Effector memory CD4-positive, alpha-beta T cell (primary cell): ENCODE measurements at regions not wholly inside any gene's neighbourhood (a gene's known extent, or its start where the extent isn't known, plus 50 kb on each side); places are given as distances from the start of the nearest gene placed in this dataset.
A peak's percentile ranks its signal among the peaks of the same experiment; 100 is the strongest.

Experiments used
- DNase-seq, 3 donors: peaks; one replicate each; pipeline ENCODE4 v3.0.0-alpha.2; 2020
- H3K27ac ChIP-seq: 2 replicates; pipeline ENCODE4 v1.7.0; 2013; ENCODE audit warnings: mild to moderate bottlenecking, low read length, moderate library complexity; ENCODE audit not compliant: insufficient read depth, poor library complexity, severe bottlenecking
- H3K27me3 ChIP-seq: replicated peaks from 2 replicates; pipeline ENCODE4 v1.7.0; 2013; ENCODE audit warnings: mild to moderate bottlenecking, low read length; ENCODE audit not compliant: insufficient read depth, control insufficient read depth, poor library complexity, severe bottlenecking
- H3K36me3 ChIP-seq: 2 replicates; pipeline ENCODE4 v1.7.0; 2013; ENCODE audit warnings: mild to moderate bottlenecking, low read length, moderate library complexity; ENCODE audit not compliant: control insufficient read depth, insufficient read depth
- H3K4me1 ChIP-seq: 2 replicates; pipeline ENCODE4 v1.7.0; 2013; ENCODE audit warnings: low read length, mild to moderate bottlenecking; ENCODE audit not compliant: control insufficient read depth, insufficient read depth, poor library complexity, severe bottlenecking
- H3K4me3 ChIP-seq: 2 replicates; pipeline ENCODE4 v1.7.0; 2013; ENCODE audit warnings: low read length, low read depth, mild to moderate bottlenecking; ENCODE audit not compliant: insufficient read depth, poor library complexity, severe bottlenecking
- H3K9me3 ChIP-seq: 2 replicates; pipeline ENCODE4 v1.7.0; 2013; ENCODE audit warnings: mild to moderate bottlenecking, low read length, moderate library complexity; ENCODE audit not compliant: control insufficient read depth

DNA sequence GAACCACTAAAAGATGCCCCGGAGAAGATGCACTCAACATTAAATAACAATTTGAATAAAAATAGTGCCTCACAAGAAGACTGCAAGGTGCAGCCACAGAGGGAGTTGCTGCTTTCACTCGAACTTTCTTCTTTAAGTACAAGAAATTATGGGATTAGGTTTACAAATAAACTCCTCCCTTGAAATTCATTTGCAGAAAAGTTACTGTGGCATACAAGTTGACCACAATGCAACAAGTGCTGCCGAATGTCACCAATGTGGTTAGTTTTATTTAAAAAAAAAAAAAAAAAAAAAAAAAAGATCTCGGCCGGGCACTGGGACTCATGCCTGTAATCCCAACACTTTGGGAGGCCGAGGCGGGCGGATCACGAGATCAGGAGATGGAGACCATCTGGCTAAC, 76.8 kb upstream of the RAB4A start:
- H3K36me3 ChIP-seq, result no peaks in the 10 kb centered on the region
- no peak for DNase-seq
- no peak overlapping the region for H3K27ac ChIP-seq
- no peaks in the 10 kb centered on the region for H3K27me3 ChIP-seq
- H3K9me3 ChIP-seq, result no peaks in the 10 kb centered on the region
- no peak overlapping the region for H3K4me3 ChIP-seq
- H3K4me1 ChIP-seq, result peaks cover under 1% of the 10 kb centered on the region

DNA sequence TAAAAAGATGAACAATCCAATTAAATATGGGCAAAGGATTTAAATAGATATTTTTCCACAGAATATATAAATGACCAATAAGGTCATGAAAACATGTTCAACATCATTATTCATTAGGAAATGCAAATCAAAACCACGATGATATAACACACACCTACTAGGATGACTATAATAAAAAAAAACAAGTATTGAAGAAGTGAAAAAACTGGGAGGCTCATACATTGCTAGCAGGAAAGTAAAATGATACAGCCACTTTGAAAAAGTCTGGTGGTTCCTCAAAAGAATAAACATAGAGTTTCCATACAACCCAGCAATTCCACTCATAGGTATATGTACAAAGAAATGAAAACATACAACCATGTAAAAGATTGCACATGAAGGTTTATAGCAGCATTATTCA, 75.7 kb upstream of the RAB4A start:
- Histone ChIP-seq H3K27me3 (no peaks in the 10 kb centered on the region), H3K4me1 (peaks cover 6% of the 10 kb centered on the region), H3K9me3 (no peaks in the 10 kb centered on the region), H3K27ac (no peak overlapping the region), H3K36me3 (no peaks in the 10 kb centered on the region), H3K4me3 (no peak overlapping the region)
- DNase-seq, result no peak

- peaks cover 6% of the 10 kb centered on the region for H3K4me1 ChIP-seq
- H3K27me3 ChIP-seq, result no peaks in the 10 kb centered on the region
- no peaks in the 10 kb centered on the region for H3K9me3 ChIP-seq
- H3K36me3 ChIP-seq, result no peaks in the 10 kb centered on the region
- DNase-seq, result no peak
- no peak overlapping the region for H3K27ac ChIP-seq
- H3K4me3 ChIP-seq, result no peak overlapping the region
These were observed 74.3 kb upstream of the RAB4A start for GRCh38 chr1:229196404-229197264.

DNA sequence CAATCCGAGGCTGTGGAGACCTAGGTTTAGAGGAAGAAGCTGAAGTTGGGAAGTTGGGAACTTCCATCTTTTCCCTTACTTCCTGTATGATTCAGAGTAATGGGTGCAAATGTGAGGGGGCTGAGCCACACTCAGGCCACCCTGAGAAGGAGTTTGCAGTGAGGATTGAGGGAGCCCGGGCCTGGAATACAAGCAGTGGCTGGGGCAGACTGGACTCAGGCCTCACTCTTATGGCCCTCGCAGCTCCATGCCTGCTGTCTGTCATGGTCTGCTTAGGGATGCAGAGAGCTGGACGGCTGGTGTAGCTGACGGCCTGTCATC, 73.7 kb upstream of the RAB4A start:
- no peak overlapping the region for H3K27ac ChIP-seq
- no peak overlapping the region for H3K4me3 ChIP-seq
- no peak for DNase-seq
- H3K9me3 ChIP-seq, result no peaks in the 10 kb centered on the region
- H3K27me3 ChIP-seq, result no peaks in the 10 kb centered on the region
- H3K4me1 ChIP-seq, result peaks cover 6% of the 10 kb centered on the region
- no peaks in the 10 kb centered on the region for H3K36me3 ChIP-seq

DNA sequence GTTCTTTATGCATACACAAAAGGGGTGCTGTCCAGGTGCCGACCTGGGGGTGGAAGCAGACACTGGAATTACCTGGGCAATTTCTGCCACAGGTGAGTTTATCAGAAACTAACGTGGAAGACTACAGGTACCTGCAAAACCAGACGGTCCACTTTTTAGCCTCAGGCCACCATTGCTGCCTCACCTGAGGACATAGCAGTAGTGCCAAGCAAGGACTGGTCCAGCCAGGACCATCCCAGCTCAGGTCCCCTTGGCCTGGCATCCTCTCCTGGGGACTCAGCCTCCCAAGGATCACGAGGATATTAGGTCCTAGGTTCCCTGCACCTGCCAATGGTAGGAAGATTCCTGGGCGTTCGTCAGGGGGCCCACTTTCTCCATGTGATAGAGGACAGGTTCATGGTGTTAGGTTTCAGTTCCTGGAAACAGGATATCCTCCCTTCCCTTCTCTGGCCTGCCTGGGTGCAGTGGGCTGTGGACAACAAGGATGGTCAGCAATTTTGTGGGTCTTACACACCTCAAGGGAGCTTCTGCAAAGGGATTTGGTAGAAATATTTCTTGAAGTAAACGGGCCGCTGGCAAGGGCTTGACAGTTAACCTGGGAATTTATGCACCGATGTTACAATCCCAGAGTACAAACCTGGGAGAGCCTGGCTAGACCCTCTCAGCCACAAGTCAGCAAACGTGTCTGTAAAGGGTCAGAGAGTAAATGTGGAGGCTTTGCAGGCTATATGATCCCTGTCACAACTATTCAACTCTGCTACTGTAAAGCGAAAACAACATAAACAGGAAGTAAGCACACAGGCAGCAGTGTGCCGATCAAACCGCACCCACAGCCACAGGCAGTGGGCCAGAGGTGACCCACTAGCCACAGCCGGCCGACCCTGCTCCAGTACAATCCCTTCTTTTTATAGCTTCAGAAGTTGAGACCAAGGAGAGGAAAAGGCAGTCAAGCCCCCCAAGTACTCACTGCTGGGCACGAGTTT, 71.4 kb upstream of the RAB4A start:
- no peak overlapping the region for H3K27ac ChIP-seq
- no peaks in the 10 kb centered on the region for H3K9me3 ChIP-seq
- H3K4me1 ChIP-seq, result peaks cover 6% of the 10 kb centered on the region
- peak overlapping the region; percentile 4 for H3K4me3 ChIP-seq
- no peaks in the 10 kb centered on the region for H3K36me3 ChIP-seq
- no peaks in the 10 kb centered on the region for H3K27me3 ChIP-seq
- peak in 1 of 3 donors; percentile 3 for DNase-seq

- no peaks in the 10 kb centered on the region for H3K36me3 ChIP-seq
- DNase-seq, result no peak
- H3K27me3 ChIP-seq, result no peaks in the 10 kb centered on the region
- no peak overlapping the region for H3K27ac ChIP-seq
- peaks cover 6% of the 10 kb centered on the region for H3K4me1 ChIP-seq
- H3K4me3 ChIP-seq, result no peak overlapping the region
- no peaks in the 10 kb centered on the region for H3K9me3 ChIP-seq
These were observed 67.7 kb upstream of the RAB4A start for GRCh38 chr1:229203030-229203751.

- no peak overlapping the region for H3K27ac ChIP-seq
- no peak for DNase-seq
- no peak overlapping the region for H3K4me3 ChIP-seq
- H3K36me3 ChIP-seq, result no peaks in the 10 kb centered on the region
- H3K27me3 ChIP-seq, result no peaks in the 10 kb centered on the region
- H3K4me1 ChIP-seq, result peaks cover 5% of the 10 kb centered on the region
- no peaks in the 10 kb centered on the region for H3K9me3 ChIP-seq
These were observed 66.8 kb upstream of the RAB4A start for GRCh38 chr1:229203991-229204632.

DNA sequence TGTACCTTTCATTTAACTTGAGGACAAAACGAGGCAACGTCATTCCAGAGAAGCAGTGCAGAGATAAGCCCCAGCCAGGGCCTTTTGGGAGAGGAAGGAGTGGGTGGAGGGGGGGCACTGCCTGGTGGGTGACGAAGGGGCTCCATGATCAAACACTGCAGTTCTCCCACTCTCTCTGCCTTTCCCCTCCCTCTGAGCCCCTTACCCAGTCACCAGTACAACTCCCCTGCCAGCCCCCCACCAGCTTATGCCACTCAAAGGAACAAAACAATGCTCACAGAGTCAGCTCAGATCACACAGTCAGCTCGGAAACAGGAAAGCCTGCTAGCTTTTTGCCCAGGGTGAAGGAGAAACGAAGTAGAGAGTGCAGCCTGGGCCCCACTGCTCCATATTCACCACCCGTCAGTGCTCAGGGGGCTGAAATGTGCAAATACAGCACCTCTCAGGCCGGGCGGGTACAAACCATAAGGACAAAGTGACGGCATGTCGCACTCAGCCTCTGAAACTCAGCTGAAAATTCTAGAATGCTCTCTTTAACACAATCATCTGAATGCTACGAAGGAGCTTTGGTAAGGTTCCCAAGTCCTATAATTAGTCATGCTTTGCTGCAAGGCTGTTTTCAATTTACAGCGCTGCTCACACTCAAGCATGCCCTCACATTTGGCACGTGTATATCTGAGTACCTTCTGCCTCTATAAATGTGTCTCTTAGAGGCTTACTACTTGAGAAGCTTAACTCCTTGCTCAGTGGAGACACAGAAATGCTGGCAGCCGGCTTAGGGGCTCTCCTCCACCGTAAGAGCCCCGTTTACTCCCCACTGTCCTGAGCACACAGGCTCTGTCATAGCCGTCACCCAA, 65.8 kb upstream of the RAB4A start:
- Histone ChIP-seq H3K36me3 (no peaks in the 10 kb centered on the region), H3K27ac (no peak overlapping the region), H3K4me1 (no peaks in the 10 kb centered on the region), H3K9me3 (no peaks in the 10 kb centered on the region), H3K27me3 (no peaks in the 10 kb centered on the region), H3K4me3 (no peak overlapping the region)
- DNase-seq, result no peak

- Histone ChIP-seq H3K4me1 (no peaks in the 10 kb centered on the region), H3K36me3 (no peaks in the 10 kb centered on the region), H3K27ac (no peak overlapping the region), H3K27me3 (no peaks in the 10 kb centered on the region), H3K9me3 (no peaks in the 10 kb centered on the region), H3K4me3 (no peak overlapping the region)
- no peak for DNase-seq
These were observed 65.1 kb upstream of the RAB4A start for GRCh38 chr1:229205854-229206253.
